Renal cortical epithelial cell (primary cell): ENCODE measurements at regions not wholly inside any gene's neighbourhood (a gene's known extent, or its start where the extent isn't known, plus 50 kb on each side); places are given as distances from the start of the nearest gene placed in this dataset.
"Not testable (repeated sequence)": the region's sequence is repeated elsewhere in the genome, so short reads cannot be mapped to it uniquely, and the experiment has no call there.

Experiments
- DNase-seq: peaks from one replicate; pipeline ENCODE4 v3.0.0-alpha.2; 2011; ENCODE audit warnings: low read depth

GRCh38 chr13:78867655-78868054 lies 208.7 kb upstream of the OBI1 start:
- DNase-seq = peak; percentile 54

GRCh38 chr13:78866076-78866475 lies 207.1 kb upstream of the OBI1 start:
- not testable (repeated sequence) for DNase-seq

GRCh38 chr13:78862446-78862845 lies 203.5 kb upstream of the OBI1 start:
- DNase-seq = no peak

DNA sequence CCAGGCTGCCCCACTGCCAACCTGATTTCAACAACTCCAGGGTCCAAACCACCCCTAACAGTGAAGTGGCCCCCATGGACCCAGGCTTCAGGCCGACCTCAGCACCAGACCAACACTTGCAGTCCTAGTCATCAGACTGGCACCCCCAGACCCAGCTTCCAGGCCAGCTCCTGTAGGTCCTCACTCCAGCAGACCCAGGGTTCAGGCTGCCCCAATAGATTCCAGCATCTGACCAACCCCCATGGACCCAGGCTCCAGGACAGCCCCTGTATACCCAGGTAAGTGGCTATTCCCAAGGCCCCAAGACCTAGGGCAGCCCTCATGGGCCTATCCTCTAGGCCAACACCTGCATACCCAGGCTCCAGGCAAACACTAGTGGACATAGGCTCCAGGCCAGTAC lies 193.8 kb upstream of the OBI1 start:
- no peak for DNase-seq

DNA sequence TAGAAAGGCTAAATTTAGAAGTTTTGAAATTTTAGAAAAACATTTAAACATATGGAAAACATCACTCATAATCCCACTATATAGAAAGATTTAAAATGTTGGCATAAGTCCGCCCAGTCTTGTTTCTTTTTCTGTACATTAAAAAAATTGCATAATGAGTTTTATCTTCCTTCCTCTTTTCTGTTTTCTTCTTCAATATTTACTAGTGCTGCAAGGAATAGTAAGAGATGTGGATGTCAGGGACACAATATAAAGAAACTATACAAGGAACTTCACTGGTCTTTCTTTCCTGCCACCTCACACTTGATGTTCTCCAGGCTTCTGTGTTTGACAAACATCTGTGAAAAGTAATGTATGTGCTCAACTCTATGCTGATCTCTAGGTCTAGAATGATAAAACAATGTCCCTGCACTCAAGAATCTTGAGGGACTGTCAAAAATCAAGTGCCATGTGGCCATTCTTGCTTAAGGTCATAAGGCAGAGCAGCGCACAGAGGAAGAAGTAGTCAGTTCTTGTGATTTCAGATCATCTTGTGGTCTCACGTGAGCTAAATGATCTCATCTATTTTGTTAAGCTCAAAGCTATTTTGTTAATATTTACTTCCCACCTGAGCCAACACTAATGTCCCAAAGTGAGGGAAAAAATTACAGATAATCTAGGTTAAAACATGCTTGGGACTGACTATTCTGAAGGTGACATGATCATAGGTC lies 186.9 kb upstream of the OBI1 start:
- DNase-seq = no peak

DNA sequence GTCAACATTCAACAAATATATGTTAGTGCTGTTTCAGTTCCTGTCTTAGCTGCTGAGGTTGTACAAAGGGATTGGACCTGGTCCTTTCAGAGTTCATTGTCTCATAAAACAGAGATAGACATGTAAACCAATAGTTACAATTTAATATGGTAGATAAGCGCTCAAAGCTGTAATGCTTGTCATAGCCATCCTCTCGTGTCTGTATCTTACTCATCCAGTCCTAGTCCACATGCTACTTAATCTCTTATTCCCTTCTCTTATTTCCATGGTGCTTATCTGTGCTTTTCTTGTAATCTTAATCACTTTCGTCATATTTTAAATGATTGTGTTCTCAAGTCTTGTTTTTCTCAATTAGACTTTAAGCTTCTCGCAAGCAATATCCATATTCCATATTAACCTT lies 185.2 kb upstream of the OBI1 start:
- DNase-seq = no peak

GRCh38 chr13:78841358-78841963 lies 182.5 kb upstream of the OBI1 start:
- DNase-seq = no peak

DNA sequence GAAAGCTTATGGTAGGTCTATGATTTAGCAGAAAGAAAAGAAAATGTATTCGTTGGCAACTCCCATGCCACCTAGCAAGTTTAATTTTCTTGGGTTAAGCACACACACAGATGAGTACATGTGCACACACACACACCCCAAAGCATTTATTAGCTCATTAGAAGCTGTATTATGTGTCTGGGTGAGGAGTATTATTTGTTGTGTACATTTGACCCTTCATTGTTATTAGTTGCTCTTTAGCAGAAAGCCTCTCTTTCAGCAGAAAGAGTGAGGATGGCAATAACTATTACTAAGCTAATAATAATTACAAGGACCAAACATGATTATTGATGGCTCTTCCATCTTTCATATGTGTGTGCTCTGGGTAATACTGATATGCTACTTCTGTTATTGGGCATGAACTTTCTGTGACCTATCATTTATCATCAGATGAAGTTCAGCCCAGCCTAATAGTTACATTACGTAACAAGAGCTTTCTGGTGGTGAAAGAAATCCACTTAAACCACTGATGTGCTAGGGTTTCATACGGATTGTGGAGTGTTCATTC lies 177.4 kb upstream of the OBI1 start:
- DNase-seq = no peak

DNA sequence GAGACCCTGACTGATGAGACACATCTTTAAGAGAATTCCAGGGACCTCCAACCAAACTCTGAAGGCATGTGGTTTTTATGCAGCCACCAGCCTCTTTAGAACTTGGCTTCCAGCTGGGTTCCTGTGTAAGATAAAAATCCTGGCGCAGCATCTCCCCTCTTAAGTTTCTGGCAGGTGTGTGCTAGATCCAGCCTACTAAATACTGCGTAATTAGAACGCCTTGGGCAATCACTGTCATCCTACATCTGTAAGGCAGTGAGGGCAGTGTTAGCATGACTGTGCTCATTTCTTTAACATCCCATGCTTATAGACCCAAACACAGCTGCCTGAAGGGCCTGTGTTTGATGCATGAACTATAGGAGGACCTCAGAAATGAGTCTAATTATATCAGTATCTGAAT lies 173.5 kb upstream of the OBI1 start:
- no peak for DNase-seq

DNA sequence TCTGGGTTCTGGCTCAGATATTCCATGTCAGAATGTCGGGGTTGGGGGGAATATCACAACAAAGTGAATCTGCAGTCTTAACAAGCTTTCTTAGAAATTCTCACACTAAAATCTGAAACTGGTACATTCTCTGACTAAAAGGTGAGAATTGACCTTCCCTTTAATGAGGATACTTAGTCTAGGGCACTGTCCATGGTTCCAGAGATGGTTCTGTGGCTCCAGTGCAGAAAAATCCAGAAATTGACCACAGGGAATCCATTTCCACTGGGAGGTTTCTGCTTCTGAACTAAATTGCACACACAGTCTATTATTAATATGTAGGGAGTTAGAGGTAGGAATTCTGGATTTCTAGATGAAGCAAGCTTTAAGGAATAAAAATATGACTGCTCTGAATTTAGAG lies 171.6 kb upstream of the OBI1 start:
- no peak for DNase-seq

DNA sequence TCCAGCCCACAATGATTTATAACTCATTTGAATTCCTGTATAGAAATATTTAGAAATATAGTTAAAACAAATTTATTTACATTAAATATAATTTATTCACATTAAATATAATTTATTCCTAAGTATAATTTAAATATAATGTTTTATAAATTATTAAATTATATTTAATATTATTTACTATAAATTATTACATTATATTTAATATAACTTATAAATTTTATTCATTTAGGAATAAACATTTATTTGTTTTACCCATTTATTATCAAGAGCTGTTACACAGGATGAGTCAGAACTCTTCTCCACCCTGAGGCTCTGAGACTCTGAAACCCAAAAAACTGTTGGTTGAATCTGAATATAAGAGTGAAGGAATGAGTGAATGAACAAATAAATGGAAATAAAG lies 170.9 kb upstream of the OBI1 start:
- no peak for DNase-seq

- no peak for DNase-seq
These were observed 168.5 kb upstream of the OBI1 start for GRCh38 chr13:78827471-78827870.

GRCh38 chr13:78826936-78827335 lies 168.0 kb upstream of the OBI1 start:
- no peak for DNase-seq

GRCh38 chr13:78826312-78826711 lies 167.4 kb upstream of the OBI1 start:
- no peak for DNase-seq

- no peak for DNase-seq
These were observed 161.6 kb upstream of the OBI1 start for GRCh38 chr13:78820541-78820940.

GRCh38 chr13:78816592-78816991 lies 157.6 kb upstream of the OBI1 start:
- DNase-seq = no peak

DNA sequence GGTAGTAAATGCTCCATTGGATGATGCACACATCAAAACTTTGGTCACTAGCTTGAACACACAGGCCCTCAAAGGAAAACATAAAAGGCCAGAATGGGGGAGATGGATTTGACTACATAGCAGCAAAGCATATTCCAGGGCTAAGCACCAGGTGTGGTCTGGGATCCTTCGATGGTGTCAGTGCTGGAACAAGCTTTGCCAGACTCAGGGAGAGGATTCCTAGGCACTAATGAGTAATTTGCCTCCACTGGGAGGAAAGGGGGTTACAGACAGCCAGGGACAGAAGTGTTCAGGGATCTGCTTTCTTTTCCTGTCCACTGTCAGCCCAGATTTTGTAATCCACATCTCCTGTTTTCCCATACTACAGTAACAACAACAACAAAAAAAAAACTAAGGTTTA lies 157.2 kb upstream of the OBI1 start:
- DNase-seq = no peak

DNA sequence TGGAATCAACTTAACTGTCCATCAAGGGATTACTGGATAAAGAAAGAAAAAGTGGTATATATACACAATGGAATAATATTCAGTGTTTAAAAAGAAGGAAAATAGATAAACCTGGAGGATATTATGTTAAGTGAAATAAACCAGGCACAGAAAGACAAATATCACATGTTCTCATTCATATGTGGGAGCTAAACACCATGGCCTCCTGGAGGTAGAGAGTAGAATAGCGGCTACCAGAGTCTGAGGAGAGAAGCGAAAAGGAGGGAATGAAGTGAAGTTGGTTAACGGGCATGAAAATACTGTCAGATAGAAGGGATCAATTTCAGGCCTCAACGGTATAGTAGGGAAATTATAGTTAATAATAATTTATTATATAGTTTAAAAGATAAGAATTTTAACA lies 147.5 kb upstream of the OBI1 start:
- no peak for DNase-seq

DNA sequence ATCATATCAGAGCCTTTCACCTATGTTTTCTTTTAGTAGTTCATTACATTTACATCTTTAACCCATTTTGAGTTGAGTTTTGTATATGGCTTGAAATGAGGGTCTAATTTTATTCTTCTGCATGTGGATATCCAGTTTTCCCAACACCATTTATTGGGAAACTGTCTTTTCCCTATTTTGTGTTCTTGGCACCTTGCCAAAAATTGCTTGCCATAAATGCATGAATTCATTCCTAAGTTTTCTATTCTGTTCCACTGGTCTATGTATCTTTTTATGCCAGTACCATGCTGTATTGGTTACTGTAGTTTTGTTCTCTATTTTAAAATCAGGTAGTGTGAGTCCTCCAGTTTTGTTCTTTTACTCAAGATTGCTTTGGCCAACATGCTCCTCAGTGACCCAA lies 144.0 kb upstream of the OBI1 start:
- no peak for DNase-seq

DNA sequence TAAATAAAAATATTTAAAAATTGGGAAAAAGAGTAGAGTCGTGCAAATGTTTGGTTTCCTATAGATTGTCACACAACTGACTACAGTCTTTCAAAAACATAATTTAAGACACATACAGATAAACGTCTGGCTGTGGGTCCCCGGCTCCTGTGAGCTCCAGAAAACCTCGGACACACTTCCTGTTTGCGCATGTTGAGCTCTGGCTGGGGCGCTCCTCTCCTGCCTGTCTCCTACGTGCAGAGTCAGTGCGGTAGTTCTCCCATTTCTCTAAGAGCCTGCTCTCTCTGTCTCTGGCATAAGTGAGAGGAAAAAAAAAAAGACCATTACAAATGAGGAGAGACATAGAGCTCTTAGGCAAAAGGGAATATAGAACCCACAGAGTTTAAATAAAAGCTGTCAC lies 128.2 kb upstream of the OBI1 start:
- DNase-seq = no peak

DNA sequence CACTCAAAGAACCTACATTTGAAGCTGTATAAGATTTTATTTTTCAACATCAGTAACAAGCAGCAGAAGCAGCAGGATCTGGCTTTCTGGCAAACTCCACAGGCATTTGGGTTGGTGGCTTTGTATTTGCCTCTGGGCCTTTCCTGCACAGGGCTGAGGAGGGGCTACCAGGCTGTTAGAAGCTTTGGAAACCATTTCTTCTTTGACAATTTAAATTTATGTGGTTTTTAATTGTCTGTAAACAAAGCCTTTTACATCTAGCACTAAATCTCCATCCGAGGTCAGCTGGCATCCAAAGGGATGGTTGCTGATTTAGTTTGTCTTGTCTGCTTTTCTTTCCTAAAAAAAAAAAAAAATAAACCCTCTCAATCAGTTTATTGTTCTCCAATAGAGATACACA lies 127.5 kb upstream of the OBI1 start:
- DNase-seq = no peak

DNA sequence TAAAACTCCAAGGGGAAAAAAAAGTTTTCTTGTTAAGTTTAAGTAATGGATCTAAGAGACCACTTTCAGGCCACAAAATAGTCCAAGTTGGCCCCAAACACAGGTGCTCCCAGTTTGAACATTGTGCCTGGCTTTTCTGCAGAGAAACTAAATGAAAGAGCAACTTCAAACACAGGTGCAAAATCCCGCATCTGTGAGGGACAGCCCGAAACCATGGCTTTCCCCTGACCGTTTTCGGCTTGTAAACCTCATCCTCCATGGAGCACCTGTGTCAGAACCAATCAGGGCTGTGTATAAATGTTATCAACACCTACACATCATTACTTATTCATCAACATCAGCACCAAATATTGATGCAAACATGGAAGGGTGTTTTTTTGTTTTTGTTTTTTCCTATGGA lies 126.8 kb upstream of the OBI1 start:
- DNase-seq = no peak

DNA sequence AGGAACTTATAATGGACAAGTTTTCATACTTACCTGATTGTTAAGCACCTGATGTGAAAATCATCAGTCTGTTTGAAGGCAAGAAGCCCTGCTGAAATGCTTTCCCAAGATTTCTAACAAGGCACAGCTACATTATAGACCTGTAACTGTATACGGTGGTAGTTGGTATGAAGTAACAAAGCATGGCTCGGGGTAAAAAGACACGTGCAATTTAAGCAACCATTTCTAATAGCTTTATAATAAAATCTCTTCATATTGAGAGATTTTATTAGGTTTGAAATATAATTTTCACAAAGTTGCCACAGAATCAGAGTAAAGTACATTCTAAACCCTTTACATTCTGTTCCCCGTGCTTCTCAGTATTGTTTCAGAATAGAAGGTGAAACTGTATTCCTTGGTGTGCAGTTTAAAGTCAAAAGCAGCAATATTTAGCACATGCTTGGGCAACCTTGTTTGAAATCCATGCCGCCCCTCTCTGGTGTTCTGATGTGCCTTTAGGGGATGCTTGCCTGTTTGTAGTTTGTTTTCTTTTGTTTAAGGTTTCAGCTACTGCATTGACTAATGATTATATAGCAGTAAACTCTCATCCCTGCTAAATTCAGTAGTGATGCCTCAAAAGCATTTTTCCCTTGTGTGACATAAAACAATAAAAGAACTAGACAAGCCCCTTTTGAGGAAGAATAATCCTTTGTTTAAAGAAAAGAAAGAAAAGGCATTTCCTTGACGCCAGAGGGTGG lies 125.2 kb upstream of the OBI1 start:
- DNase-seq = no peak
